ENCODE measurements at regions not wholly inside any gene's neighbourhood (a gene's known extent, or its start where the extent isn't known, plus 50 kb on each side); places are given as distances from the start of the nearest gene placed in this dataset.

DNA sequence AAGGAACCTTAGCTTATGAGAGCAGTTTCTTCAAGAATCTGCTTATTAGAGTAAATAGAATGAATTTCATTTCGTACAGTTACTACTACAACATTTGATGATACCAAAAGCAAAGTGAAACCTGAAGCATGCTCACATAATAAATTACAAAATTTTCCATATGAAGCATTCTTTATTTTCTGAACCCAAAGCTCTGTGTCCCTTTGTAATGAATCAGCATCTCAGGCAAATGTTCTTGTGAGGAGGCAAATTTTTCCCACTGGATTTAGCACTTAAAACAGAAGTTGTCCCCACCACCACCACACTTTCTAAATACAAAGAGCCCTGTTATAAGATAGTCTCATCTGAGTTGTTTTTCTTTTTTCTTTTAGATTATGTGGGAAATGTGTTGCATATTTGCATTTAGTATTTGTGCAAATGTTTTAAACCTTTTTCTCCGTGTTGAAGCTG lies 70.7 kb upstream of the NFKB1 start:
- Histone ChIP-seq H4K20me1 (ENCODE audit: insufficient read depth) (no peaks in the 10 kb centered on the region), H3K36me3 (ENCODE audit: insufficient read depth, low read length) (no peaks in the 10 kb centered on the region), H3K9me2 (ENCODE audit: insufficient read depth, low read length) (no peaks in the 10 kb centered on the region), H3K27ac (ENCODE audit: low read length) (no peak overlapping the region), H3F3A (ENCODE audit: insufficient read depth, low read length, poor library complexity, severe bottlenecking) (no peaks in the 10 kb centered on the region), H3K4me3 (ENCODE audit: low read length) (peak overlapping the region; percentile 66), H2AFZ (ENCODE audit: low read depth, low read length) (peak overlapping the region; percentile 29), H3K27me3 (ENCODE audit: insufficient read depth, low read depth, low read length) (no peaks in the 10 kb centered on the region), H3K9ac (ENCODE audit: low read length) (peak overlapping the region; percentile 46), H3K9me3 (ENCODE audit: low read length) (no peaks in the 10 kb centered on the region), H3K79me2 (replicated peaks; ENCODE audit: insufficient read depth, low read length) (no peaks in the 10 kb centered on the region), H3K4me2 (ENCODE audit: low read length) (peak overlapping the region; percentile 59)
- TF ChIP-seq SMC3 (conservative IDR thresholded peaks at IDR 0.05; ENCODE audit: poor library complexity) (no peak), TAF1 (IDR thresholded peaks at IDR 0.05; ENCODE audit: low read depth) (no peak), EZH2 (IDR thresholded peaks at IDR 0.05; ENCODE audit: borderline replicate concordance, insufficient read depth, low read length, poor library complexity, severe bottlenecking) (no peak), POLR2AphosphoS5 (IDR thresholded peaks at IDR 0.05) (no peak), RAD21 (conservative IDR thresholded peaks at IDR 0.05) (no peak), EP300 (conservative IDR thresholded peaks at IDR 0.05; ENCODE audit: poor library complexity, severe bottlenecking) (no peak), MXI1 (conservative IDR thresholded peaks at IDR 0.05; ENCODE audit: poor library complexity, severe bottlenecking) (no peak)
- TF ChIP-seq, protein P1, sequence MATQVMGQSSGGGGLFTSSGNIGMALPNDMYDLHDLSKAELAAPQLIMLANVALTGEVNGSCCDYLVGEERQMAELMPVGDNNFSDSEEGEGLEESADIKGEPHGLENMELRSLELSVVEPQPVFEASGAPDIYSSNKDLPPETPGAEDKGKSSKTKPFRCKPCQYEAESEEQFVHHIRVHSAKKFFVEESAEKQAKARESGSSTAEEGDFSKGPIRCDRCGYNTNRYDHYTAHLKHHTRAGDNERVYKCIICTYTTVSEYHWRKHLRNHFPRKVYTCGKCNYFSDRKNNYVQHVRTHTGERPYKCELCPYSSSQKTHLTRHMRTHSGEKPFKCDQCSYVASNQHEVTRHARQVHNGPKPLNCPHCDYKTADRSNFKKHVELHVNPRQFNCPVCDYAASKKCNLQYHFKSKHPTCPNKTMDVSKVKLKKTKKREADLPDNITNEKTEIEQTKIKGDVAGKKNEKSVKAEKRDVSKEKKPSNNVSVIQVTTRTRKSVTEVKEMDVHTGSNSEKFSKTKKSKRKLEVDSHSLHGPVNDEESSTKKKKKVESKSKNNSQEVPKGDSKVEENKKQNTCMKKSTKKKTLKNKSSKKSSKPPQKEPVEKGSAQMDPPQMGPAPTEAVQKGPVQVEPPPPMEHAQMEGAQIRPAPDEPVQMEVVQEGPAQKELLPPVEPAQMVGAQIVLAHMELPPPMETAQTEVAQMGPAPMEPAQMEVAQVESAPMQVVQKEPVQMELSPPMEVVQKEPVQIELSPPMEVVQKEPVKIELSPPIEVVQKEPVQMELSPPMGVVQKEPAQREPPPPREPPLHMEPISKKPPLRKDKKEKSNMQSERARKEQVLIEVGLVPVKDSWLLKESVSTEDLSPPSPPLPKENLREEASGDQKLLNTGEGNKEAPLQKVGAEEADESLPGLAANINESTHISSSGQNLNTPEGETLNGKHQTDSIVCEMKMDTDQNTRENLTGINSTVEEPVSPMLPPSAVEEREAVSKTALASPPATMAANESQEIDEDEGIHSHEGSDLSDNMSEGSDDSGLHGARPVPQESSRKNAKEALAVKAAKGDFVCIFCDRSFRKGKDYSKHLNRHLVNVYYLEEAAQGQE (IDR thresholded peaks at IDR 0.05; ENCODE audit: borderline replicate concordance): no peak
- TF ChIP-seq, protein P2, sequence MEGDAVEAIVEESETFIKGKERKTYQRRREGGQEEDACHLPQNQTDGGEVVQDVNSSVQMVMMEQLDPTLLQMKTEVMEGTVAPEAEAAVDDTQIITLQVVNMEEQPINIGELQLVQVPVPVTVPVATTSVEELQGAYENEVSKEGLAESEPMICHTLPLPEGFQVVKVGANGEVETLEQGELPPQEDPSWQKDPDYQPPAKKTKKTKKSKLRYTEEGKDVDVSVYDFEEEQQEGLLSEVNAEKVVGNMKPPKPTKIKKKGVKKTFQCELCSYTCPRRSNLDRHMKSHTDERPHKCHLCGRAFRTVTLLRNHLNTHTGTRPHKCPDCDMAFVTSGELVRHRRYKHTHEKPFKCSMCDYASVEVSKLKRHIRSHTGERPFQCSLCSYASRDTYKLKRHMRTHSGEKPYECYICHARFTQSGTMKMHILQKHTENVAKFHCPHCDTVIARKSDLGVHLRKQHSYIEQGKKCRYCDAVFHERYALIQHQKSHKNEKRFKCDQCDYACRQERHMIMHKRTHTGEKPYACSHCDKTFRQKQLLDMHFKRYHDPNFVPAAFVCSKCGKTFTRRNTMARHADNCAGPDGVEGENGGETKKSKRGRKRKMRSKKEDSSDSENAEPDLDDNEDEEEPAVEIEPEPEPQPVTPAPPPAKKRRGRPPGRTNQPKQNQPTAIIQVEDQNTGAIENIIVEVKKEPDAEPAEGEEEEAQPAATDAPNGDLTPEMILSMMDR (IDR thresholded peaks at IDR 0.05; ENCODE audit: poor library complexity, severe bottlenecking): no peak

DNA sequence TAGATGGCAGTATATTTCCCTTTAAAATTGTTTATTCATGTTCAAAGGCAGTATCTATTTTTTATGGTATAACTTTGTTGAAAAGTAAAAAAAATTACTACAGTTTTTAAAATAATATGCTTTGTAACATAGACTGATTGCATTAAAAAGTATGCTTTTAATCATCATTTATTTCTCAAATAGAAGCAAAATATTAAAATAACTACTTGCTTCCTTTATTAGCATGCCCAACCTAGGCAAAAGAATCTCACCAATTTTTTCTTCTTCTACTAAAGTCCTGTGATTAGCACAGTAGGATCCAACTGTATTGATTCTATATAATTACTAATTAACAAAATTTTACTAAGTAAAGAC lies 69.6 kb upstream of the NFKB1 start:
- Histone ChIP-seq H3K9ac (ENCODE audit: low read length) (no peak overlapping the region), H3K4me3 (ENCODE audit: low read length) (peak overlapping the region; percentile 66), H4K20me1 (ENCODE audit: insufficient read depth) (no peaks in the 10 kb centered on the region), H3K27ac (ENCODE audit: low read length) (no peak overlapping the region), H2AFZ (ENCODE audit: low read depth, low read length) (no peak overlapping the region), H3K9me2 (ENCODE audit: insufficient read depth, low read length) (no peaks in the 10 kb centered on the region), H3K27me3 (ENCODE audit: insufficient read depth, low read depth, low read length) (no peaks in the 10 kb centered on the region), H3K9me3 (ENCODE audit: low read length) (no peaks in the 10 kb centered on the region), H3F3A (ENCODE audit: insufficient read depth, low read length, poor library complexity, severe bottlenecking) (no peaks in the 10 kb centered on the region), H3K36me3 (ENCODE audit: insufficient read depth, low read length) (no peaks in the 10 kb centered on the region), H3K4me2 (ENCODE audit: low read length) (no peak overlapping the region), H3K79me2 (replicated peaks; ENCODE audit: insufficient read depth, low read length) (no peaks in the 10 kb centered on the region)
- TF ChIP-seq RAD21 (conservative IDR thresholded peaks at IDR 0.05) (no peak), EZH2 (IDR thresholded peaks at IDR 0.05; ENCODE audit: borderline replicate concordance, insufficient read depth, low read length, poor library complexity, severe bottlenecking) (no peak), TAF1 (IDR thresholded peaks at IDR 0.05; ENCODE audit: low read depth) (no peak), EP300 (conservative IDR thresholded peaks at IDR 0.05; ENCODE audit: poor library complexity, severe bottlenecking) (no peak), SMC3 (conservative IDR thresholded peaks at IDR 0.05; ENCODE audit: poor library complexity) (no peak), POLR2AphosphoS5 (IDR thresholded peaks at IDR 0.05) (no peak), MXI1 (conservative IDR thresholded peaks at IDR 0.05; ENCODE audit: poor library complexity, severe bottlenecking) (no peak)
- TF ChIP-seq, protein P2 (IDR thresholded peaks at IDR 0.05; ENCODE audit: poor library complexity, severe bottlenecking): no peak
- TF ChIP-seq, protein P1 (IDR thresholded peaks at IDR 0.05; ENCODE audit: borderline replicate concordance): no peak

All from neural cell (in vitro differentiated cells).